Ascending aorta (tissue), 2 donors: ENCODE measurements at regions not wholly inside any gene's neighbourhood (a gene's known extent, or its start where the extent isn't known, plus 50 kb on each side); places are given as distances from the start of the nearest gene placed in this dataset.

Source experiments
- DNase-seq, 2 donors: peaks; one replicate each; pipeline ENCODE4 v3.0.0-alpha.2; 2019; ENCODE audit warnings: low spot score in 2 of 2
- H3K27ac ChIP-seq, 2 donors: fragments of 200-600 bp; sonication (generic); one replicate each; pipeline ENCODE4 v1.5.1; 2016 to 2017; ENCODE audit warnings: mild to moderate bottlenecking in 1 of 2
- H3K27me3 ChIP-seq: fragments of 200-600 bp; sonication (generic); one replicate; pipeline ENCODE4 v1.5.1; 2017
- H3K36me3 ChIP-seq, 2 donors: fragments of 200-600 bp; sonication (generic); one replicate each; pipeline ENCODE4 v1.5.1; 2016
- H3K4me1 ChIP-seq, 2 donors: fragments of 200-600 bp; sonication (generic); one replicate each; pipeline ENCODE4 v1.5.1; 2016 to 2017; ENCODE audit warnings: mild to moderate bottlenecking in 1 of 2
- H3K4me3 ChIP-seq, 2 donors: fragments of 200-600 bp; sonication (generic); one replicate each; pipeline ENCODE4 v1.5.1; 2016 to 2017; ENCODE audit warnings: mild to moderate bottlenecking in 1 of 2
- H3K9me3 ChIP-seq, 2 donors: fragments of 200-600 bp; sonication (generic); one replicate each; pipeline ENCODE4 v1.5.1; 2016
- intact Hi-C: fragments of 100-400 bp; cut with DNase I; formaldehyde crosslinking; loops from one replicate; pipeline ENCODE4 v1.15.1; 2023
- TF ChIP-seq, protein P1 (sequence below), 3 experiments: fragments of 200-600 bp in 2 of 3; fragments of 450-650 bp in 1 of 3; sonication (generic) in 2 of 3; IDR thresholded peaks; one replicate each; pipeline ENCODE4 v1.5.1; 2016 to 2019; ENCODE audit warnings: antibody characterized with exemption in 3 of 3, mild to moderate bottlenecking in 1 of 3, moderate library complexity in 1 of 3

DNA sequence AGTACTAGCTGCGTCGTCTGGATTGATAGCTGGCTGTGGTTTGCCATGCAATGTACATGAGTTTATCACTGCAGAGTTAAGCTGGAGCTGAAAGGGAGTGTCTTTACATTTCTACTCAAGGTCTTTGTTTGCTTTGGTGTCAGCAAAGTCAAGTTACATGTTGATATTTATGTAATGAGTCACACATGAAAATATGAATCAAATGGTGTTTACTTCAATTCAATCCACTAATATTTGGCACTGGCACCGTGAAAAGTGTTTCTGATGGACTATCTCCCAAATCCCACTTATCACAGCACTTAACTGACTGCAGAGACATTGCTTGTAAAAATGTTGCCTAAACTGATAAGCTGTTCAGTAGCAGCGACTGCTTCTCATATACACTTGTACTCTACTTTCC, 395.9 kb downstream of the TFEC start:
- H3K36me3 ChIP-seq = no peaks in the 10 kb centered on the region
- no peaks in the 10 kb centered on the region for H3K4me1 ChIP-seq
- TF ChIP-seq, protein P1, sequence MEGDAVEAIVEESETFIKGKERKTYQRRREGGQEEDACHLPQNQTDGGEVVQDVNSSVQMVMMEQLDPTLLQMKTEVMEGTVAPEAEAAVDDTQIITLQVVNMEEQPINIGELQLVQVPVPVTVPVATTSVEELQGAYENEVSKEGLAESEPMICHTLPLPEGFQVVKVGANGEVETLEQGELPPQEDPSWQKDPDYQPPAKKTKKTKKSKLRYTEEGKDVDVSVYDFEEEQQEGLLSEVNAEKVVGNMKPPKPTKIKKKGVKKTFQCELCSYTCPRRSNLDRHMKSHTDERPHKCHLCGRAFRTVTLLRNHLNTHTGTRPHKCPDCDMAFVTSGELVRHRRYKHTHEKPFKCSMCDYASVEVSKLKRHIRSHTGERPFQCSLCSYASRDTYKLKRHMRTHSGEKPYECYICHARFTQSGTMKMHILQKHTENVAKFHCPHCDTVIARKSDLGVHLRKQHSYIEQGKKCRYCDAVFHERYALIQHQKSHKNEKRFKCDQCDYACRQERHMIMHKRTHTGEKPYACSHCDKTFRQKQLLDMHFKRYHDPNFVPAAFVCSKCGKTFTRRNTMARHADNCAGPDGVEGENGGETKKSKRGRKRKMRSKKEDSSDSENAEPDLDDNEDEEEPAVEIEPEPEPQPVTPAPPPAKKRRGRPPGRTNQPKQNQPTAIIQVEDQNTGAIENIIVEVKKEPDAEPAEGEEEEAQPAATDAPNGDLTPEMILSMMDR (IDR thresholded peaks at IDR 0.05) = no peak
- no peak overlapping the region for H3K4me3 ChIP-seq
- H3K27ac ChIP-seq = no peak overlapping the region
- intact Hi-C loops = no loop called here
- no peak for DNase-seq
- no peaks in the 10 kb centered on the region for H3K9me3 ChIP-seq
- no peaks in the 10 kb centered on the region for H3K27me3 ChIP-seq

DNA sequence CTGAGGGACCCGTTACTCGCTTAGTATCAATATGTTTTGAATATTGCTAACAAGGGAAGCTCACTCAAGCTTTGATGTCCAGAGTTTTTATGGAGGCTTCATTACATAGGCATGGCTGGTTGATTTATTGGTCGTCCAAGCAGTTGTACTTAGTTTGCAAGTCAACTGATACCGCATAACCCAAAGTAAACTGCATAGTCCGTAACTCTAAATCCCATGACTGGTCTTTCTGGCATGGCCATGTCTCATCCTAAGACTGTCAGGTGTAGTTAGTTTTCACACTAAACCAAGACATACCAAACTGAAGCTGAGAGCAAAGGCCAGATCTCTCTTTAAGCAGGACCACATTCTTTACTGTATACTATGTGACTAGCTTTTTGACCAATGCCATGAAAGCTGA, 397.9 kb downstream of the TFEC start:
- Histone ChIP-seq H3K27ac (no peak overlapping the region), H3K4me1 (no peaks in the 10 kb centered on the region), H3K27me3 (no peaks in the 10 kb centered on the region), H3K36me3 (no peaks in the 10 kb centered on the region), H3K4me3 (no peak overlapping the region), H3K9me3 (no peaks in the 10 kb centered on the region)
- TF ChIP-seq, protein P1 (IDR thresholded peaks at IDR 0.05) = no peak
- DNase-seq = no peak
- intact Hi-C loops = no loop called here

DNA sequence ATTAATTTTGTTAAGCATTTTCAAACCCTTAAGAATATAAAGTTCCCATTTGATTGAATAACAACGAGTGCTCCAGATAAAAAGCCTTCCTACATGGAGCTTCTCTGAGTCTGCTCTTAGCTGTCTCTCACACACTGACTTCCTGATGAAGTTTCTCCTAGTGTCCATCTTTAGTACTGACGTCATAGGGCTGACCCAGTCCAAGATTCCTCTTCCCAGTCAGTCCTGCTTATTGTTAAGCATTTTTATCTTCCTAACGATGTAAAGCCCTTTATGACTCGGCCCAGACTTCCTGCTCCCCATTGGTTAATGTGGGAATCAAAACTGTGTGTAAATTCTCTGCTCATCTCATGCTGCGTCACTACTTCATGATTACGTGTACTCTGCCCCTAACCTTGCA, 398.8 kb downstream of the TFEC start:
- DNase-seq = no peak
- H3K27ac ChIP-seq = no peak overlapping the region
- intact Hi-C loops = no loop called here

DNA sequence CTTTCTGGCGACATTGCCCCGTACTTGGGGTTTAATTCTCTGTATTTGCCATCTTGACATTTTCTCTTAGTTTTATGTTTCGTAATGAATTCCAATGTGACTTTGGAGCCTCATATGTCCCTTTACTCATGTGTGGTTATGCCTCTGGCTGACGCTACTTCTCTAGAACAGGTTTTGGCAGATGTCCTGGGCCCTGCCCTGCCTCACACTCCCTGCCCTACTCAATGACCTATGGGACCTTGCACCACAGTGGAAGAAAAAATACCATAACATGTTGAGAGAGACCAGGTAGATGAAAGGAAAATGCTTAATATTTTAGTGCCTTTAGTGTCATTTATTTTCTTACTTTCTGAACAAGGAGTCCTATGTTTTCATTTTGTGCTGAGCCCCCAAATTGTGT, 400.5 kb downstream of the TFEC start:
- H3K27me3 ChIP-seq = no peaks in the 10 kb centered on the region
- no peaks in the 10 kb centered on the region for H3K9me3 ChIP-seq
- no peak overlapping the region for H3K27ac ChIP-seq
- intact Hi-C loops = no loop called here
- H3K36me3 ChIP-seq = no peaks in the 10 kb centered on the region
- TF ChIP-seq, protein P1 (IDR thresholded peaks at IDR 0.05) = no peak
- no peak for DNase-seq
- no peak overlapping the region for H3K4me3 ChIP-seq
- no peaks in the 10 kb centered on the region for H3K4me1 ChIP-seq

More for the DNA sequence above, 398.8 kb downstream of the TFEC start:
- Histone ChIP-seq H3K27me3 (no peaks in the 10 kb centered on the region), H3K4me3 (no peak overlapping the region), H3K9me3 (no peaks in the 10 kb centered on the region), H3K36me3 (no peaks in the 10 kb centered on the region), H3K4me1 (no peaks in the 10 kb centered on the region)
- TF ChIP-seq, protein P1 (IDR thresholded peaks at IDR 0.05) = no peak

DNA sequence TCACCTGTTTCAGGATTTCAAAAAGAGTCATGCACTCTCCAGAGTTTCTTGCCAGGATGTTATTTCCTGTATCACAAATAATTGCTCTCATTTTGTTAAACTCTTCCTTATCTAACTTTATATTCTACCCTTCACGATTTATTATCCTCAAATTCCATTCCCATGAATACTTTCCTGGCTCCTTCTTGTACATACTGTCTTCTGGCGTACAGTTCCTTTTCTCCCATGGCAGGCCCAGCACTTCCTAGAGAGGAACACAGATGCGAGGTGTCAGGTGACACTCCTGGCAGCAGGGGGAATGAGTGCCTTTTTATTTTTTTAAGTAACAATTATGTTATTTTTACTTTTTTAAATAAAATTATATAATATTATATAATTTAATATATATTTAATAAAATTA, 411.9 kb downstream of the TFEC start:
- no peaks in the 10 kb centered on the region for H3K27me3 ChIP-seq
- no peaks in the 10 kb centered on the region for H3K4me1 ChIP-seq
- intact Hi-C loops = no loop called here
- H3K4me3 ChIP-seq = no peak overlapping the region
- no peaks in the 10 kb centered on the region for H3K36me3 ChIP-seq
- TF ChIP-seq, protein P1 (IDR thresholded peaks at IDR 0.05) = no peak
- H3K9me3 ChIP-seq = no peaks in the 10 kb centered on the region
- no peak overlapping the region for H3K27ac ChIP-seq
- DNase-seq = no peak

DNA sequence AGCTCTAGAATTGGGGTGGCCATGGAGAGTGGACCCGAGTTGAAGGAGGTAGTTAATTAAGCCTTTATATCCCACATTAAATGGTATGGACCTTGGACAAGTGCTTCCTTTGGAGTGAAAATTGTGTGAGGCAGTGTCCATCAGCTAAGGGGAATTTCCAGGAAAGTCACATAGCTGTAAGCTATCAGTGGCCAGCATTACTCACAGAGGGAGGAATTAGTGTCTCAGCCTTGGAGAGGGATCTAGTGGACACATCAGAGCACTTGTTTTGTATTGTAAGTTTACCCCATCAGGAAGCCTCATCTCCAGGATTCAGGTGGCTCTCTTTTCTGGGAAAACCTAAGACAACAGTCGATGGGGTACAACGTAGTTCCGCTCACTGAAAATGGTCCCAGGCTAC, 416.7 kb downstream of the TFEC start:
- DNase-seq = no peak
- Histone ChIP-seq H3K4me3 (no peak overlapping the region), H3K36me3 (no peaks in the 10 kb centered on the region), H3K4me1 (no peaks in the 10 kb centered on the region), H3K9me3 (no peaks in the 10 kb centered on the region), H3K27ac (no peak overlapping the region), H3K27me3 (no peaks in the 10 kb centered on the region)
- intact Hi-C loops = no loop called here
- TF ChIP-seq, protein P1 (IDR thresholded peaks at IDR 0.05) = no peak
